Sigmoid colon (tissue), 4 donors: ENCODE measurements at regions not wholly inside any gene's neighbourhood (a gene's known extent, or its start where the extent isn't known, plus 50 kb on each side); places are given as distances from the start of the nearest gene placed in this dataset.

ENCODE experiments used
- EP300 ChIP-seq, 4 donors: sonication (generic); formaldehyde crosslinking; IDR thresholded peaks; one replicate each; pipeline ENCODE4 v1.6.1; 2017; ENCODE audit warnings: antibody characterized with exemption in 4 of 4
- POLR2A ChIP-seq, 2 donors: fragments of 450-650 bp; IDR thresholded peaks; one replicate each; pipeline ENCODE4 v1.6.1; 2016; ENCODE audit warnings: antibody characterized with exemption in 2 of 2, mild to moderate bottlenecking in 2 of 2, moderate library complexity in 2 of 2
- POLR2AphosphoS5 ChIP-seq, 4 donors: sonication (generic); formaldehyde crosslinking; IDR thresholded peaks; one replicate each; pipeline ENCODE4 v1.6.1; 2017; ENCODE audit warnings: antibody characterized with exemption in 4 of 4
- TF ChIP-seq, protein P1 (sequence below), 4 experiments: fragments of 450-650 bp in 3 of 4; fragments of 200-600 bp in 1 of 4; IDR thresholded peaks; one replicate each; pipeline ENCODE4 v1.5.1; 2016 to 2019; ENCODE audit warnings: antibody characterized with exemption in 4 of 4, mild to moderate bottlenecking in 3 of 4, moderate library complexity in 2 of 4

DNA sequence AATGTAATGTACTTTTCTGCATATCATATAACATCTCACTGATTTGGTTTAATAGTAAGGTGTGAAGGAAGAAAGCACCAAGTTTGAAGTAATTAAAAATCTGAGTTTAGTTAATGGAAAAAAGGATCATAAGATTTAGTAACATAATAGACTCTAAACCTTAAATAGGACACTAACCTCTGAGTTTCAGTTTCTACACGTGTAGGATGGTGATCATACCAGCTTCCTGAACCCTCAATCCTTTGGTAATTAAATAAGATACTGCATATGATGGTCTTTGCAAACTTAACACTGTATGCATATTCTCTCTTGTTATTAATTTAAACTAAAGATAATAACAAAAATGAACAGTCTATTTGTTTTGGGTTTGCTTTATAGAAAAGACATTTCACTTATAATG lies 216.8 kb downstream of the NUP35 start:
- TF ChIP-seq POLR2A (IDR thresholded peaks at IDR 0.05) (no peak), POLR2AphosphoS5 (IDR thresholded peaks at IDR 0.05) (no peak), EP300 (IDR thresholded peaks at IDR 0.05) (no peak)
- TF ChIP-seq, protein P1, sequence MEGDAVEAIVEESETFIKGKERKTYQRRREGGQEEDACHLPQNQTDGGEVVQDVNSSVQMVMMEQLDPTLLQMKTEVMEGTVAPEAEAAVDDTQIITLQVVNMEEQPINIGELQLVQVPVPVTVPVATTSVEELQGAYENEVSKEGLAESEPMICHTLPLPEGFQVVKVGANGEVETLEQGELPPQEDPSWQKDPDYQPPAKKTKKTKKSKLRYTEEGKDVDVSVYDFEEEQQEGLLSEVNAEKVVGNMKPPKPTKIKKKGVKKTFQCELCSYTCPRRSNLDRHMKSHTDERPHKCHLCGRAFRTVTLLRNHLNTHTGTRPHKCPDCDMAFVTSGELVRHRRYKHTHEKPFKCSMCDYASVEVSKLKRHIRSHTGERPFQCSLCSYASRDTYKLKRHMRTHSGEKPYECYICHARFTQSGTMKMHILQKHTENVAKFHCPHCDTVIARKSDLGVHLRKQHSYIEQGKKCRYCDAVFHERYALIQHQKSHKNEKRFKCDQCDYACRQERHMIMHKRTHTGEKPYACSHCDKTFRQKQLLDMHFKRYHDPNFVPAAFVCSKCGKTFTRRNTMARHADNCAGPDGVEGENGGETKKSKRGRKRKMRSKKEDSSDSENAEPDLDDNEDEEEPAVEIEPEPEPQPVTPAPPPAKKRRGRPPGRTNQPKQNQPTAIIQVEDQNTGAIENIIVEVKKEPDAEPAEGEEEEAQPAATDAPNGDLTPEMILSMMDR (IDR thresholded peaks at IDR 0.05): no peak
